Lower leg skin (tissue), 3 donors: ENCODE measurements at regions not wholly inside any gene's neighbourhood (a gene's known extent, or its start where the extent isn't known, plus 50 kb on each side); places are given as distances from the start of the nearest gene placed in this dataset.

Source experiments
- CTCF ChIP-seq, 3 donors: fragments of 450-650 bp; IDR thresholded peaks; one replicate each; pipeline ENCODE4 v1.5.1; 2016; ENCODE audit warnings: antibody characterized with exemption in 3 of 3, mild to moderate bottlenecking in 3 of 3, moderate library complexity in 2 of 3
- POLR2A ChIP-seq, 2 donors: fragments of 450-650 bp; IDR thresholded peaks; one replicate each; pipeline ENCODE4 v1.6.1; 2016 to 2017; ENCODE audit warnings: antibody characterized with exemption in 2 of 2, mild to moderate bottlenecking in 1 of 2, moderate library complexity in 1 of 2

- no peak for TF ChIP-seq CTCF (IDR thresholded peaks at IDR 0.05)
- no peak for TF ChIP-seq POLR2A (IDR thresholded peaks at IDR 0.05)
Observed at GRCh38 chr2:37532503-37532902, 138.9 kb downstream of the CDC42EP3 start.
